ENCODE measurements at regions not wholly inside any gene's neighbourhood (a gene's known extent, or its start where the extent isn't known, plus 50 kb on each side); places are given as distances from the start of the nearest gene placed in this dataset.

DNA sequence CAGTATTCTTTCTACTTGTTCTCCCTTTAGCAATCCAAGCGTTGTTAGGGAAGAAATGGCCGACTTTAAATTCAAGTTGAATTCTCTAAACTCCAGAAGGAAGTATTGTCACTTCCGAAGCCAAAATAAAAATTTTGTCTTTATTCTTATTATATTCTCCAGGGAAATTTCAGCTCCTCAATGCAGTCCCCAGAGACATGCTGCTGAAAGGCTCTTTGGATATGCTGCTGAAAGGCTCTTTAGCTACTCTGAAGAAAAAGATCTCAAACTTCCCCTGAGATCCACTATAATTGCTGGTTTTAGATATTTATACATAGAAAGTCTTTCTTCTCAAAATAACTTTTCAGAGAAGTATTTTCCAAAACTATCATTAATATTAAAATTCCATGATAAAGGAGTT is 92.3 kb upstream of the PARP8 start:
- Histone ChIP-seq H3K27ac (ENCODE audit: extremely low read depth, low read depth, low read length) (no peak overlapping the region), H3K36me3 (ENCODE audit: control insufficient read depth in 2 of 2, insufficient read depth in 1 of 2, low read length in 2 of 2) (no peaks in the 10 kb centered on the region), H3K9me3 (ENCODE audit: control insufficient read depth, insufficient read depth, low read depth, low read length) (no peaks in the 10 kb centered on the region), H3K4me3 (ENCODE audit: low read depth, low read length) (no peak overlapping the region), H3K4me1 (ENCODE audit: control insufficient read depth, insufficient read depth, low read length) (peaks cover 8% of the 10 kb centered on the region)
- TF ChIP-seq YY2 (tag by site-specific recombination; IDR thresholded peaks at IDR 0.05), result no peak
- no peak for TF ChIP-seq ZBTB8A (tag by site-specific recombination; IDR thresholded peaks at IDR 0.05)
- no peak for TF ChIP-seq ZNF501 (tag by site-specific recombination; IDR thresholded peaks at IDR 0.05)
- TF ChIP-seq, protein P1, sequence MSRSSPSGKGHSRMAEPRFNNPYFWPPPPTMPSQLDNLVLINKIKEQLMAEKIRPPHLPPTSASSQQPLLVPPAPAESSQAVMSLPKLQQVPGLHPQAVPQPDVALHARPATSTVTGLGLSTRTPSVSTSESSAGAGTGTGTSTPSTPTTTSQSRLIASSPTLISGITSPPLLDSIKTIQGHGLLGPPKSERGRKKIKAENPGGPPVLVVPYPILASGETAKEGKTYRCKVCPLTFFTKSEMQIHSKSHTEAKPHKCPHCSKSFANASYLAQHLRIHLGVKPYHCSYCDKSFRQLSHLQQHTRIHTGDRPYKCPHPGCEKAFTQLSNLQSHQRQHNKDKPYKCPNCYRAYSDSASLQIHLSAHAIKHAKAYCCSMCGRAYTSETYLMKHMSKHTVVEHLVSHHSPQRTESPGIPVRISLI (tag by site-specific recombination; IDR thresholded peaks at IDR 0.05), result no peak
- TF ChIP-seq, protein P2, sequence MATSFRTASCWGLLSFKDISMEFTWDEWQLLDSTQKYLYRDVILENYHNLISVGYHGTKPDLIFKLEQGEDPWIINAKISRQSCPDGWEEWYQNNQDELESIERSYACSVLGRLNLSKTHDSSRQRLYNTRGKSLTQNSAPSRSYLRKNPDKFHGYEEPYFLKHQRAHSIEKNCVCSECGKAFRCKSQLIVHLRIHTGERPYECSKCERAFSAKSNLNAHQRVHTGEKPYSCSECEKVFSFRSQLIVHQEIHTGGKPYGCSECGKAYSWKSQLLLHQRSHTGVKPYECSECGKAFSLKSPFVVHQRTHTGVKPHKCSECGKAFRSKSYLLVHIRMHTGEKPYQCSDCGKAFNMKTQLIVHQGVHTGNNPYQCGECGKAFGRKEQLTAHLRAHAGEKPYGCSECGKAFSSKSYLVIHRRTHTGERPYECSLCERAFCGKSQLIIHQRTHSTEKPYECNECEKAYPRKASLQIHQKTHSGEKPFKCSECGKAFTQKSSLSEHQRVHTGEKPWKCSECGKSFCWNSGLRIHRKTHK (tag by site-specific recombination; IDR thresholded peaks at IDR 0.05), result no peak
- no peak for TF ChIP-seq ZNF621 (tag by site-specific recombination; IDR thresholded peaks at IDR 0.05)
- TF ChIP-seq ZNF776 (tag by site-specific recombination; IDR thresholded peaks at IDR 0.05; ENCODE audit: borderline replicate concordance), result no peak
- TF ChIP-seq TRIM28 (IDR thresholded peaks at IDR 0.05; ENCODE audit: borderline replicate concordance, low read length), result no peak
- no peak for TF ChIP-seq ZNF426 (tag by site-specific recombination; IDR thresholded peaks at IDR 0.05)
- TF ChIP-seq, protein P3, sequence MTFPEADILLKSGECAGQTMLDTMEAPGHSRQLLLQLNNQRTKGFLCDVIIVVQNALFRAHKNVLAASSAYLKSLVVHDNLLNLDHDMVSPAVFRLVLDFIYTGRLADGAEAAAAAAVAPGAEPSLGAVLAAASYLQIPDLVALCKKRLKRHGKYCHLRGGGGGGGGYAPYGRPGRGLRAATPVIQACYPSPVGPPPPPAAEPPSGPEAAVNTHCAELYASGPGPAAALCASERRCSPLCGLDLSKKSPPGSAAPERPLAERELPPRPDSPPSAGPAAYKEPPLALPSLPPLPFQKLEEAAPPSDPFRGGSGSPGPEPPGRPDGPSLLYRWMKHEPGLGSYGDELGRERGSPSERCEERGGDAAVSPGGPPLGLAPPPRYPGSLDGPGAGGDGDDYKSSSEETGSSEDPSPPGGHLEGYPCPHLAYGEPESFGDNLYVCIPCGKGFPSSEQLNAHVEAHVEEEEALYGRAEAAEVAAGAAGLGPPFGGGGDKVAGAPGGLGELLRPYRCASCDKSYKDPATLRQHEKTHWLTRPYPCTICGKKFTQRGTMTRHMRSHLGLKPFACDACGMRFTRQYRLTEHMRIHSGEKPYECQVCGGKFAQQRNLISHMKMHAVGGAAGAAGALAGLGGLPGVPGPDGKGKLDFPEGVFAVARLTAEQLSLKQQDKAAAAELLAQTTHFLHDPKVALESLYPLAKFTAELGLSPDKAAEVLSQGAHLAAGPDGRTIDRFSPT (tag by site-specific recombination; IDR thresholded peaks at IDR 0.05), result no peak
- TF ChIP-seq REPIN1 (tag by site-specific recombination; IDR thresholded peaks at IDR 0.05; ENCODE audit: low read depth), result no peak
- no peak for TF ChIP-seq ZNF791 (tag by site-specific recombination; IDR thresholded peaks at IDR 0.05)
- TF ChIP-seq ZNF610 (tag by site-specific recombination; IDR thresholded peaks at IDR 0.05; ENCODE audit: borderline replicate concordance), result no peak
- TF ChIP-seq ZNF561 (tag by site-specific recombination; IDR thresholded peaks at IDR 0.05; ENCODE audit: borderline replicate concordance), result no peak
- no peak for TF ChIP-seq ZNF585B (tag by site-specific recombination; IDR thresholded peaks at IDR 0.05)
- TF ChIP-seq IKZF3 (tag by site-specific recombination; IDR thresholded peaks at IDR 0.05), result no peak
- TF ChIP-seq ZFP37 (tag by site-specific recombination; IDR thresholded peaks at IDR 0.05), result no peak
- no peak for TF ChIP-seq ZNF549 (tag by site-specific recombination; IDR thresholded peaks at IDR 0.05)
- CTCF ChIA-PET, result no interaction called here
- POLR2A ChIA-PET, result interaction anchor here (0.7 kb wide), 1 partner anchor 153 kb away, joined by 3 read pairs; no protein-coding TSS in a partner anchor

DNA sequence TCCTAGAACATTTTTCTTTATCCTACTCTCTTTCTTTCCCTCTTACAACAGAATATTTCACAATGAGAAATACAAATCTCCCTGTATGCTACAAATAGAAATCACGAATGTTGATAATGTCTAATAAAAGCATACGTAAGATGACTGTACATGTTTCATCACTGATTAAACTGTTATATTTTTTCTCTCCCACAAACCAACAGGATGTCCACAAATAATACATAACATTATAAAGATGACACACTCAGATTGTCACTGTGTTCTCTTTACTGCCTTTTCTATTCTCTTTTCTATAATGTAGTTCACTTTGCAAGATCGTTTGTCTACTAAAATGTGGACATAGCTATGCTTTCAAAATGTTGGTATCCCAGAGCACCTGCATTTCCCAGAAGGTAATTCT is 90.7 kb upstream of the PARP8 start:
- Histone ChIP-seq H3K9me3 (ENCODE audit: control insufficient read depth, insufficient read depth, low read depth, low read length) (no peaks in the 10 kb centered on the region), H3K36me3 (ENCODE audit: control insufficient read depth in 2 of 2, insufficient read depth in 1 of 2, low read length in 2 of 2) (no peaks in the 10 kb centered on the region), H3K27ac (ENCODE audit: extremely low read depth, low read depth, low read length) (no peak overlapping the region), H3K4me3 (ENCODE audit: low read depth, low read length) (no peak overlapping the region), H3K4me1 (ENCODE audit: control insufficient read depth, insufficient read depth, low read length) (peaks cover 8% of the 10 kb centered on the region)
- ChIA-PET POLR2A (no interaction called here), CTCF (no interaction called here)
- TF ChIP-seq, protein P4, sequence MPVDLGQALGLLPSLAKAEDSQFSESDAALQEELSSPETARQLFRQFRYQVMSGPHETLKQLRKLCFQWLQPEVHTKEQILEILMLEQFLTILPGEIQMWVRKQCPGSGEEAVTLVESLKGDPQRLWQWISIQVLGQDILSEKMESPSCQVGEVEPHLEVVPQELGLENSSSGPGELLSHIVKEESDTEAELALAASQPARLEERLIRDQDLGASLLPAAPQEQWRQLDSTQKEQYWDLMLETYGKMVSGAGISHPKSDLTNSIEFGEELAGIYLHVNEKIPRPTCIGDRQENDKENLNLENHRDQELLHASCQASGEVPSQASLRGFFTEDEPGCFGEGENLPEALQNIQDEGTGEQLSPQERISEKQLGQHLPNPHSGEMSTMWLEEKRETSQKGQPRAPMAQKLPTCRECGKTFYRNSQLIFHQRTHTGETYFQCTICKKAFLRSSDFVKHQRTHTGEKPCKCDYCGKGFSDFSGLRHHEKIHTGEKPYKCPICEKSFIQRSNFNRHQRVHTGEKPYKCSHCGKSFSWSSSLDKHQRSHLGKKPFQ (tag by site-specific recombination; IDR thresholded peaks at IDR 0.05), result no peak
- no peak for TF ChIP-seq ZFP41 (tag by site-specific recombination; IDR thresholded peaks at IDR 0.05; ENCODE audit: borderline replicate concordance)
- TF ChIP-seq ZNF23 (tag by site-specific recombination; IDR thresholded peaks at IDR 0.05; ENCODE audit: borderline replicate concordance), result no peak
- no peak for TF ChIP-seq FEZF1 (tag by site-specific recombination; IDR thresholded peaks at IDR 0.05)
- TF ChIP-seq SP2 (tag by site-specific recombination; IDR thresholded peaks at IDR 0.05), result no peak
- TF ChIP-seq, protein P5, sequence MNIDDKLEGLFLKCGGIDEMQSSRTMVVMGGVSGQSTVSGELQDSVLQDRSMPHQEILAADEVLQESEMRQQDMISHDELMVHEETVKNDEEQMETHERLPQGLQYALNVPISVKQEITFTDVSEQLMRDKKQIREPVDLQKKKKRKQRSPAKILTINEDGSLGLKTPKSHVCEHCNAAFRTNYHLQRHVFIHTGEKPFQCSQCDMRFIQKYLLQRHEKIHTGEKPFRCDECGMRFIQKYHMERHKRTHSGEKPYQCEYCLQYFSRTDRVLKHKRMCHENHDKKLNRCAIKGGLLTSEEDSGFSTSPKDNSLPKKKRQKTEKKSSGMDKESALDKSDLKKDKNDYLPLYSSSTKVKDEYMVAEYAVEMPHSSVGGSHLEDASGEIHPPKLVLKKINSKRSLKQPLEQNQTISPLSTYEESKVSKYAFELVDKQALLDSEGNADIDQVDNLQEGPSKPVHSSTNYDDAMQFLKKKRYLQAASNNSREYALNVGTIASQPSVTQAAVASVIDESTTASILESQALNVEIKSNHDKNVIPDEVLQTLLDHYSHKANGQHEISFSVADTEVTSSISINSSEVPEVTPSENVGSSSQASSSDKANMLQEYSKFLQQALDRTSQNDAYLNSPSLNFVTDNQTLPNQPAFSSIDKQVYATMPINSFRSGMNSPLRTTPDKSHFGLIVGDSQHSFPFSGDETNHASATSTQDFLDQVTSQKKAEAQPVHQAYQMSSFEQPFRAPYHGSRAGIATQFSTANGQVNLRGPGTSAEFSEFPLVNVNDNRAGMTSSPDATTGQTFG (tag by site-specific recombination; IDR thresholded peaks at IDR 0.05; ENCODE audit: borderline replicate concordance), result no peak
- no peak for TF ChIP-seq ZSCAN30 (tag by site-specific recombination; IDR thresholded peaks at IDR 0.05)
- TF ChIP-seq, protein P6, sequence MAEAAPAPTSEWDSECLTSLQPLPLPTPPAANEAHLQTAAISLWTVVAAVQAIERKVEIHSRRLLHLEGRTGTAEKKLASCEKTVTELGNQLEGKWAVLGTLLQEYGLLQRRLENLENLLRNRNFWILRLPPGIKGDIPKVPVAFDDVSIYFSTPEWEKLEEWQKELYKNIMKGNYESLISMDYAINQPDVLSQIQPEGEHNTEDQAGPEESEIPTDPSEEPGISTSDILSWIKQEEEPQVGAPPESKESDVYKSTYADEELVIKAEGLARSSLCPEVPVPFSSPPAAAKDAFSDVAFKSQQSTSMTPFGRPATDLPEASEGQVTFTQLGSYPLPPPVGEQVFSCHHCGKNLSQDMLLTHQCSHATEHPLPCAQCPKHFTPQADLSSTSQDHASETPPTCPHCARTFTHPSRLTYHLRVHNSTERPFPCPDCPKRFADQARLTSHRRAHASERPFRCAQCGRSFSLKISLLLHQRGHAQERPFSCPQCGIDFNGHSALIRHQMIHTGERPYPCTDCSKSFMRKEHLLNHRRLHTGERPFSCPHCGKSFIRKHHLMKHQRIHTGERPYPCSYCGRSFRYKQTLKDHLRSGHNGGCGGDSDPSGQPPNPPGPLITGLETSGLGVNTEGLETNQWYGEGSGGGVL (tag by site-specific recombination; IDR thresholded peaks at IDR 0.05), result no peak
